NT2/D1 (cell line): ENCODE measurements at regions not wholly inside any gene's neighbourhood (a gene's known extent, or its start where the extent isn't known, plus 50 kb on each side); places are given as distances from the start of the nearest gene placed in this dataset.
"Not testable (repeated sequence)": the region's sequence is repeated elsewhere in the genome, so short reads cannot be mapped to it uniquely, and the experiment has no call there.

Source experiments
- DNase-seq: peaks from one replicate; pipeline ENCODE4 v3.0.0-alpha.2; 2011; ENCODE audit warnings: low read depth, low spot score
- H3K27me3 ChIP-seq: 2 replicates; pipeline ENCODE4 v1.6.0; 2011; ENCODE audit warnings: mild to moderate bottlenecking; ENCODE audit not compliant: insufficient read length, insufficient read depth
- H3K36me3 ChIP-seq: 2 replicates; pipeline ENCODE4 v1.6.1; 2011; ENCODE audit warnings: mild to moderate bottlenecking, low read length, mixed read lengths; ENCODE audit not compliant: insufficient read depth, insufficient read length
- H3K4me1 ChIP-seq: 2 replicates; pipeline ENCODE4 v1.5.1; 2011; ENCODE audit not compliant: insufficient read depth, insufficient read length
- H3K4me3 ChIP-seq: 2 replicates; pipeline ENCODE4 v1.5.1; 2011; ENCODE audit warnings: low read depth; ENCODE audit not compliant: insufficient read length
- H3K9ac ChIP-seq: 2 replicates; pipeline ENCODE4 v1.6.0; 2011; ENCODE audit warnings: low read depth; ENCODE audit not compliant: insufficient read length
- H3K9me3 ChIP-seq: 2 replicates; pipeline ENCODE4 v1.5.1; 2011; ENCODE audit warnings: mild to moderate bottlenecking, low read length; ENCODE audit not compliant: insufficient read depth
- SUZ12 ChIP-seq: IDR thresholded peaks from 2 replicates; pipeline ENCODE4 v1.6.1; 2011; ENCODE audit not compliant: insufficient read length, insufficient read depth; ENCODE audit errors: extremely low read depth
- YY1 ChIP-seq: IDR thresholded peaks from 2 replicates; pipeline ENCODE4 v1.6.1; 2011; ENCODE audit not compliant: insufficient read length, insufficient read depth
- ZNF274 ChIP-seq: IDR thresholded peaks from 2 replicates; pipeline ENCODE4 v1.6.1; 2011; ENCODE audit warnings: mild to moderate bottlenecking, low read depth, low read length

DNA sequence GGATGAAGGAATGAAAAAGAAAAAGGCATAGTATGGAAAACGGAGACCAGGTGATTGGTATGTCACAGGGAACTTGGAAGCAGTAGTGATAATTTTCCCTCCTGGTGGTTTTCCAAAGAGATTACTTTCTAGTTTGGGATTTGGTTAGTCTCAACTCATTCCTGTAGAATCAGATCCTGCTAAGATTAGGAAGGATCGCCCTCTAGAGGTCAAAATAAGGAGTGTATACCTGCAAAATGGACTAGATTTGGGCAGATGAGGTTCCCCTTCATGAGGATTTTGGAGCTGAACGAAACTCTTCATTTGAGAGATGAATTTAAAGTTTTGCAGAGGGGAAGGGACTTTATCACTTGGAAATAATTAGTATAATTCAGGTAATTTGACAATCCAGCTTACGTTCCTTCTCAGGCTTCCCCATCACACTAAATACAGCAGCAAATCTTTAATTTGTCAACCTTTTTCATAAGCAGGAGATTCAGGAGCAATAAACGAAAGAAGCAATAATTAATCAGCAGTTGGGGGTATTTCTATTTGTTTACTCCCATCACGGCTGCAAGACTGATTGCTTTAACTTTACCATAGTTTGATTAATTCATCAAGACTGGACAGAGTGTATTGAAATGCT, 65.2 kb downstream of the CCDC195 start:
- H3K9me3 ChIP-seq: peaks cover 24% of the 10 kb centered on the region; the same call in 1 of the 2 replicates
- TF ChIP-seq ZNF274 (no peak), SUZ12 (no peak), YY1 (no peak)
- H3K36me3 ChIP-seq: no peaks in the 10 kb centered on the region
- no peaks in the 10 kb centered on the region for H3K4me1 ChIP-seq
- H3K27me3 ChIP-seq: no peaks in the 10 kb centered on the region
- DNase-seq: peak; percentile 58
- no peak overlapping the region for H3K4me3 ChIP-seq
- no peak overlapping the region for H3K9ac ChIP-seq

DNA sequence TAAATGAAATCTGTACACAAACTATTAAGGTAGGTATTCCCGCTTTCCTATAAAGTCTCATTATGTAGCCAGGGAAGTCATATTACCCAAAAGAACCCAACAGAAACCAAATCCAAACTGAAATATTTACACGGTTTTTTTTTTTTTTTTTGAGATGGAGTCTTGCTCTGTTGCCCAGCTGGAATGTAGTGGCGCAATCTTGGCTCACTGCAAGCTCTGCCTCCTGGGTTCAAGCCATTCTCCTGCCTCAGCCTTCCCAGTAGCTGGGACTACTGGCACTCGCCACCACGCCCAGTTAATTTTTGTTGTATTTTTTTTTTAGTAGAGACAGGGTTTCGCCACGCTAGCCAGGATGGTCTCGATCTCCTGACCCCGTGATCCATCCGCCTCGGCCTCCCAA, 62.5 kb upstream of the CUL3 start:
- not testable (repeated sequence) for H3K9me3 ChIP-seq, DNase-seq, H3K4me1 ChIP-seq, H3K4me3 ChIP-seq, H3K36me3 ChIP-seq, H3K27me3 ChIP-seq, H3K9ac ChIP-seq

DNA sequence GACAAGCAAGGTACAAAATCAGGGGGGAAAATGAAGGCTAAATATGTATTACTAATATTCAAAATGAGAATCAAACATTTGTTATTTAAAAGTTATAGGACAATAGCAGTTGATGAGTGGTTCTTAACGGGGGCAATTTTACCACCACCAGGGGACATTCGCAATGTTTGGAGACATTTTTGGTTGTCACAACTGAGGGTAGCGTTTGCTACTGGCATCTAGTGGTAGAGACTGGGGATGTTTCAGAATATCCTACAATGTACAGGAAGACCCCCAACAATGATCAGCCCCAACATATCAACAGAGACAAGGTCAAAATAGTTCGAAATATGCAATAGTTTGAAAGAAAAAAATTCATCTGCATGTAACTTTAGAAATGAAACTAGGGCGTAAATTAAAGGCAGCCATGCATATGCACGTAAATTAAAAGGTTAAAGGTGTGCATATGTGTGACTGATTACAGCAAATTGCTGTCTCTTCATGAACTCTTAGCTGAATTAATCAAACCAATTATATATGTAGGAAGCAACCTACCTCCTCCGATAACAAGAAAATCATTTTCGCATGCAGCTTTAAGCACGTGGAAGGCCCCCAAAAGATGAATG, 61.2 kb upstream of the CUL3 start:
- TF ChIP-seq ZNF274: no peak
- no peak for TF ChIP-seq YY1
- TF ChIP-seq SUZ12: no peak

DNA sequence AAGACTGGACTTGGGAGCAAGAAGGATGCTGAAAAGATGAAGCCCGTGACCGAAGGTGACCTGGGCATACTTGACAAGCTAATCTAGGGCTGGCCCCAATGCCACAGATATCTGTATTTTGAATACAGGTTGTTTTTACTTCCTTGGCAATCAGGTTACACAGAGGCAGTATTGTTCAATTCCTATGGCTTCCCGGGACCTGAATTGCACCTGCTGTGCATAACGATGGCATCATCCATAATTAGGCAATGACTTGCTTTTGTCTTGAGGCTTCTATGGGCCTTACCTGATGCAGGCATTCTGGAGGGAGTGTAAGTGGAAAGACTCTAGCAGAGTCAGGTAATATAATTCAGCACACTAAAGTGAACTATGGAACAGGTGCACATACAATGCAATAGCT, 60.6 kb upstream of the CUL3 start:
- H3K4me1 ChIP-seq: no peaks in the 10 kb centered on the region
- no peak for DNase-seq
- no peak for TF ChIP-seq ZNF274
- no peak for TF ChIP-seq YY1
- TF ChIP-seq SUZ12: no peak
- no peak overlapping the region for H3K4me3 ChIP-seq
- H3K9me3 ChIP-seq: no peaks in the 10 kb centered on the region
- H3K27me3 ChIP-seq: no peaks in the 10 kb centered on the region
- H3K9ac ChIP-seq: no peak overlapping the region
- no peaks in the 10 kb centered on the region for H3K36me3 ChIP-seq

More for the DNA sequence above, 61.2 kb upstream of the CUL3 start:
- H3K9ac ChIP-seq: no peak overlapping the region
- DNase-seq: peak; percentile 9
- no peaks in the 10 kb centered on the region for H3K4me1 ChIP-seq
- no peak overlapping the region for H3K4me3 ChIP-seq
- no peaks in the 10 kb centered on the region for H3K27me3 ChIP-seq
- H3K36me3 ChIP-seq: no peaks in the 10 kb centered on the region
- no peaks in the 10 kb centered on the region for H3K9me3 ChIP-seq

DNA sequence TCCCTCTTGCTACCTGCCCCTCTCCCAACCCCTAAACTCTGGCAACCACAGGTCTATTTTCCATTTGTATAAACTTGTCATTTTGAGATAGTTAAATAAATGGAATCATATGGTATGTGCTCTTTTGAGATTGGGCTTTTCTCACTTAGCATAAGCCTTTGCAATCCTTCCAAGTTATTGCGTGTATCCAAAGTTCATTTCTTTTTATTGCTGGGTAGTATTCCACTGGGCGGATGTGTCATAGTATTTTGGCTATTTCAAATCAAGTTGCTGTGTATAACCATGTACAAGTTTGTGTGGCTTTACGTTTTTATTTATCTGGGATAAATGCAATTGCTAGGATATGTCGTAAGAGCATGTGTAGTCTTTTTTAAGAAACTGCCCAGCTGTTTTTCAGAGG, 55.5 kb upstream of the CUL3 start:
- H3K27me3 ChIP-seq: no peaks in the 10 kb centered on the region
- no peak for TF ChIP-seq SUZ12
- no peak for TF ChIP-seq YY1
- TF ChIP-seq ZNF274: no peak

DNA sequence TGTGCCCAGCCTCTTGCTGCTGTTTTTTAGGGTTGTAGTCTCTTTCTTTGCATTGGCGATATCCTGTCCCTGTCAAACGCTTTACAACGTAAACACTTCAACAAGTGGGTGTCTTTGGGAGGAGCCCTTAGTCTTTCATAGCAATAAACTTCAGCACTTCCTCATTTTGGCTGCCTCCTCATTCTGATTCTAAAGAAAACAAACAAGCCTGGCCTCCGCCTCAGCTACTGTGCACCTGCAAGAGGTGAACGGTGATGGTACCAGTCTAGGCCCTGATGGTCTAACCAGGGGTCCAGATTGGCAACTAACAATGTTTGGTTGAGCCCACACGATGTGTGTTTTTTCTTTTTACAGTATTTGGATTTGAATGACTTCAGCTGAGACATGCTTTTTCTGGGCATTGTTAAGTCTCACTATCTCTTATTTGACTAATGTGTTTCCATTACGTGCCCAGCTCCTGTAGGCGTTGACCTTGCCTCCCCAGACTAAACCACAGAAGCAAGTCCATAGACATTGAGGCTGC, 53.2 kb upstream of the CUL3 start:
- no peaks in the 10 kb centered on the region for H3K36me3 ChIP-seq
- no peak overlapping the region for H3K9ac ChIP-seq
- H3K9me3 ChIP-seq: no peaks in the 10 kb centered on the region
- no peaks in the 10 kb centered on the region for H3K4me1 ChIP-seq
- TF ChIP-seq YY1 (no peak), SUZ12 (no peak), ZNF274 (no peak)
- no peak for DNase-seq
- H3K27me3 ChIP-seq: no peaks in the 10 kb centered on the region
- no peak overlapping the region for H3K4me3 ChIP-seq

More for the DNA sequence above, 55.5 kb upstream of the CUL3 start:
- Histone ChIP-seq H3K36me3 (no peaks in the 10 kb centered on the region), H3K9ac (no peak overlapping the region), H3K4me1 (no peaks in the 10 kb centered on the region), H3K9me3 (no peaks in the 10 kb centered on the region), H3K4me3 (no peak overlapping the region)
- no peak for DNase-seq
